ENCODE measurements at regions not wholly inside any gene's neighbourhood (a gene's known extent, or its start where the extent isn't known, plus 50 kb on each side); places are given as distances from the start of the nearest gene placed in this dataset.

- no peaks in the 10 kb centered on the region for H3K36me3 ChIP-seq (ENCODE audit: control insufficient read depth, insufficient read depth, low read length)
- no peaks in the 10 kb centered on the region for H3K9me3 ChIP-seq (ENCODE audit: control insufficient read depth, insufficient read depth, low read length)
- H3K27me3 ChIP-seq (ENCODE audit: control insufficient read depth, insufficient read depth, low read length) = no peaks in the 10 kb centered on the region
- no peak overlapping the region for H3K4me3 ChIP-seq (ENCODE audit: low read depth, low read length)
- no peaks in the 10 kb centered on the region for H3K4me1 ChIP-seq (ENCODE audit: control insufficient read depth, insufficient read depth, low read length)
- H3K9ac ChIP-seq (ENCODE audit: low read depth, low read length) = no peak overlapping the region
Measured at GRCh38 chr2:235183786-235184185, 232.0 kb downstream of the SH3BP4 start.

- H3K9ac ChIP-seq (ENCODE audit: low read depth, low read length) = no peak overlapping the region
- H3K9me3 ChIP-seq (ENCODE audit: control insufficient read depth, insufficient read depth, low read length) = no peaks in the 10 kb centered on the region
- H3K27me3 ChIP-seq (ENCODE audit: control insufficient read depth, insufficient read depth, low read length) = no peaks in the 10 kb centered on the region
- H3K36me3 ChIP-seq (ENCODE audit: control insufficient read depth, insufficient read depth, low read length) = no peaks in the 10 kb centered on the region
- no peaks in the 10 kb centered on the region for H3K4me1 ChIP-seq (ENCODE audit: control insufficient read depth, insufficient read depth, low read length)
- H3K4me3 ChIP-seq (ENCODE audit: low read depth, low read length) = no peak overlapping the region
Measured at GRCh38 chr2:235187806-235188205, 236.0 kb downstream of the SH3BP4 start.

- no peak overlapping the region for H3K4me3 ChIP-seq (ENCODE audit: low read depth, low read length)
- H3K36me3 ChIP-seq (ENCODE audit: control insufficient read depth, insufficient read depth, low read length) = no peaks in the 10 kb centered on the region
- H3K4me1 ChIP-seq (ENCODE audit: control insufficient read depth, insufficient read depth, low read length) = no peaks in the 10 kb centered on the region
- H3K9me3 ChIP-seq (ENCODE audit: control insufficient read depth, insufficient read depth, low read length) = no peaks in the 10 kb centered on the region
- no peaks in the 10 kb centered on the region for H3K27me3 ChIP-seq (ENCODE audit: control insufficient read depth, insufficient read depth, low read length)
- no peak overlapping the region for H3K9ac ChIP-seq (ENCODE audit: low read depth, low read length)
Measured at GRCh38 chr2:235191486-235191885, 239.7 kb downstream of the SH3BP4 start.

- Histone ChIP-seq H3K4me3 (ENCODE audit: low read depth, low read length) (no peak overlapping the region), H3K9me3 (ENCODE audit: control insufficient read depth, insufficient read depth, low read length) (no peaks in the 10 kb centered on the region), H3K27me3 (ENCODE audit: control insufficient read depth, insufficient read depth, low read length) (no peaks in the 10 kb centered on the region), H3K9ac (ENCODE audit: low read depth, low read length) (no peak overlapping the region), H3K36me3 (ENCODE audit: control insufficient read depth, insufficient read depth, low read length) (no peaks in the 10 kb centered on the region), H3K4me1 (ENCODE audit: control insufficient read depth, insufficient read depth, low read length) (no peaks in the 10 kb centered on the region)
Measured at GRCh38 chr2:235191978-235192377, 240.2 kb downstream of the SH3BP4 start.

GRCh38 chr2:235194351-235194750 lies 242.5 kb downstream of the SH3BP4 start:
- Histone ChIP-seq H3K9ac (ENCODE audit: low read depth, low read length) (no peak overlapping the region), H3K4me1 (ENCODE audit: control insufficient read depth, insufficient read depth, low read length) (no peaks in the 10 kb centered on the region), H3K9me3 (ENCODE audit: control insufficient read depth, insufficient read depth, low read length) (no peaks in the 10 kb centered on the region), H3K36me3 (ENCODE audit: control insufficient read depth, insufficient read depth, low read length) (no peaks in the 10 kb centered on the region), H3K27me3 (ENCODE audit: control insufficient read depth, insufficient read depth, low read length) (no peaks in the 10 kb centered on the region), H3K4me3 (ENCODE audit: low read depth, low read length) (no peak overlapping the region)

- H3K9me3 ChIP-seq (ENCODE audit: control insufficient read depth, insufficient read depth, low read length) = no peaks in the 10 kb centered on the region
- H3K36me3 ChIP-seq (ENCODE audit: control insufficient read depth, insufficient read depth, low read length) = no peaks in the 10 kb centered on the region
- H3K4me3 ChIP-seq (ENCODE audit: low read depth, low read length) = no peak overlapping the region
- no peak overlapping the region for H3K9ac ChIP-seq (ENCODE audit: low read depth, low read length)
- no peaks in the 10 kb centered on the region for H3K4me1 ChIP-seq (ENCODE audit: control insufficient read depth, insufficient read depth, low read length)
- H3K27me3 ChIP-seq (ENCODE audit: control insufficient read depth, insufficient read depth, low read length) = no peaks in the 10 kb centered on the region
Measured at GRCh38 chr2:235194836-235195235, 243.0 kb downstream of the SH3BP4 start.

GRCh38 chr2:235195921-235196320 lies 244.1 kb downstream of the SH3BP4 start:
- Histone ChIP-seq H3K27me3 (ENCODE audit: control insufficient read depth, insufficient read depth, low read length) (no peaks in the 10 kb centered on the region), H3K9me3 (ENCODE audit: control insufficient read depth, insufficient read depth, low read length) (no peaks in the 10 kb centered on the region), H3K36me3 (ENCODE audit: control insufficient read depth, insufficient read depth, low read length) (no peaks in the 10 kb centered on the region), H3K4me1 (ENCODE audit: control insufficient read depth, insufficient read depth, low read length) (no peaks in the 10 kb centered on the region), H3K9ac (ENCODE audit: low read depth, low read length) (no peak overlapping the region), H3K4me3 (ENCODE audit: low read depth, low read length) (no peak overlapping the region)

GRCh38 chr2:235199128-235199527 lies 247.3 kb downstream of the SH3BP4 start:
- Histone ChIP-seq H3K4me3 (ENCODE audit: low read depth, low read length) (no peak overlapping the region), H3K27me3 (ENCODE audit: control insufficient read depth, insufficient read depth, low read length) (no peaks in the 10 kb centered on the region), H3K36me3 (ENCODE audit: control insufficient read depth, insufficient read depth, low read length) (no peaks in the 10 kb centered on the region), H3K9me3 (ENCODE audit: control insufficient read depth, insufficient read depth, low read length) (no peaks in the 10 kb centered on the region), H3K4me1 (ENCODE audit: control insufficient read depth, insufficient read depth, low read length) (no peaks in the 10 kb centered on the region), H3K9ac (ENCODE audit: low read depth, low read length) (no peak overlapping the region)

- Histone ChIP-seq H3K9ac (ENCODE audit: low read depth, low read length) (no peak overlapping the region), H3K4me3 (ENCODE audit: low read depth, low read length) (no peak overlapping the region), H3K4me1 (ENCODE audit: control insufficient read depth, insufficient read depth, low read length) (no peaks in the 10 kb centered on the region), H3K9me3 (ENCODE audit: control insufficient read depth, insufficient read depth, low read length) (no peaks in the 10 kb centered on the region), H3K36me3 (ENCODE audit: control insufficient read depth, insufficient read depth, low read length) (no peaks in the 10 kb centered on the region), H3K27me3 (ENCODE audit: control insufficient read depth, insufficient read depth, low read length) (no peaks in the 10 kb centered on the region)
Measured at GRCh38 chr2:235200216-235200615, 248.4 kb downstream of the SH3BP4 start.

- no peaks in the 10 kb centered on the region for H3K36me3 ChIP-seq (ENCODE audit: control insufficient read depth, insufficient read depth, low read length)
- H3K4me1 ChIP-seq (ENCODE audit: control insufficient read depth, insufficient read depth, low read length) = no peaks in the 10 kb centered on the region
- peaks cover 11% of the 10 kb centered on the region for H3K27me3 ChIP-seq (ENCODE audit: control insufficient read depth, insufficient read depth, low read length)
- no peaks in the 10 kb centered on the region for H3K9me3 ChIP-seq (ENCODE audit: control insufficient read depth, insufficient read depth, low read length)
- H3K4me3 ChIP-seq (ENCODE audit: low read depth, low read length) = no peak overlapping the region
- no peak overlapping the region for H3K9ac ChIP-seq (ENCODE audit: low read depth, low read length)
Measured at GRCh38 chr2:235201756-235202155, 249.9 kb downstream of the SH3BP4 start.

GRCh38 chr2:235204948-235205347 lies 253.1 kb downstream of the SH3BP4 start:
- Histone ChIP-seq H3K4me1 (ENCODE audit: control insufficient read depth, insufficient read depth, low read length) (peaks cover 2% of the 10 kb centered on the region), H3K9me3 (ENCODE audit: control insufficient read depth, insufficient read depth, low read length) (no peaks in the 10 kb centered on the region), H3K9ac (ENCODE audit: low read depth, low read length) (no peak overlapping the region), H3K4me3 (ENCODE audit: low read depth, low read length) (no peak overlapping the region), H3K36me3 (ENCODE audit: control insufficient read depth, insufficient read depth, low read length) (no peaks in the 10 kb centered on the region), H3K27me3 (ENCODE audit: control insufficient read depth, insufficient read depth, low read length) (peaks cover 11% of the 10 kb centered on the region)

GRCh38 chr2:235206399-235206798 lies 254.6 kb downstream of the SH3BP4 start:
- H3K4me1 ChIP-seq (ENCODE audit: control insufficient read depth, insufficient read depth, low read length) = peaks cover 5% of the 10 kb centered on the region
- H3K36me3 ChIP-seq (ENCODE audit: control insufficient read depth, insufficient read depth, low read length) = no peaks in the 10 kb centered on the region
- H3K9ac ChIP-seq (ENCODE audit: low read depth, low read length) = no peak overlapping the region
- no peaks in the 10 kb centered on the region for H3K9me3 ChIP-seq (ENCODE audit: control insufficient read depth, insufficient read depth, low read length)
- H3K4me3 ChIP-seq (ENCODE audit: low read depth, low read length) = no peak overlapping the region
- H3K27me3 ChIP-seq (ENCODE audit: control insufficient read depth, insufficient read depth, low read length) = peaks cover 11% of the 10 kb centered on the region

All from iPS-15b (cell line).